SK-N-SH (cell line): ENCODE measurements at regions not wholly inside any gene's neighbourhood (a gene's known extent, or its start where the extent isn't known, plus 50 kb on each side); places are given as distances from the start of the nearest gene placed in this dataset.

Experiments
- CTCF ChIA-PET: fragments of 300-600, 350-600 bp; formaldehyde crosslinking; extraction: SDS; loops from one replicate; lab custom pipeline; 2021; lab: Yijun Ruan, JAX
- POLR2A ChIA-PET: fragments of 350-600 bp; sonication (Branson Sonifier 250); formaldehyde crosslinking; extraction: SDS; loops from one replicate; lab custom pipeline; 2020; ENCODE audit warnings: antibody characterized with exemption, inconsistent platforms; lab: Yijun Ruan, JAX
- DNase-seq: peaks from one replicate; pipeline ENCODE4 v3.0.0; 2012
- H2AFZ ChIP-seq: fragments of 200-600 bp; sonication (generic); 2 replicates; pipeline ENCODE4 v1.8.1; 2016; ENCODE audit warnings: antibody characterized with exemption, mild to moderate bottlenecking, low read depth
- H3F3A ChIP-seq: fragments of 200-600 bp; sonication (generic); replicated peaks from 2 replicates; pipeline ENCODE3; 2016; ENCODE audit warnings: antibody characterized with exemption, mild to moderate bottlenecking; ENCODE audit not compliant: insufficient read depth
- H3K27ac ChIP-seq, 2 experiments: fragments of 200-500 bp in 1 of 2; fragments of 200-600 bp in 1 of 2; sonication (Bioruptor generic) in 1 of 2; sonication (generic), shearing (Covaris generic) in 1 of 2; 2 replicates each; pipeline versions ENCODE4 v1.5.1 to v1.6.1; 2014 to 2016; ENCODE audit warnings: low read depth in 2 of 2, inconsistent platforms in 1 of 2, low read length in 1 of 2, mild to moderate bottlenecking in 1 of 2, mixed read lengths in 1 of 2
- H3K27me3 ChIP-seq: fragments of 200-600 bp; sonication (generic), shearing (Covaris generic); 2 replicates; pipeline ENCODE4 v1.6.1; 2016; ENCODE audit warnings: mixed run types; ENCODE audit not compliant: insufficient read depth
- H3K36me3 ChIP-seq, 2 experiments: fragments of 200-500 bp in 1 of 2; fragments of 200-600 bp in 1 of 2; sonication (Bioruptor generic) in 1 of 2; sonication (generic) in 1 of 2; replicated peaks in 1 of 2; 2 replicates each; pipeline versions ENCODE3 to v1.5.1; 2014 to 2016; ENCODE audit warnings: low read length in 1 of 2, mild to moderate bottlenecking in 1 of 2; ENCODE audit not compliant: insufficient read depth in 2 of 2, control insufficient read depth in 1 of 2
- H3K4me1 ChIP-seq, 2 experiments: fragments of 200-500 bp in 1 of 2; fragments of 200-600 bp in 1 of 2; sonication (Bioruptor generic) in 1 of 2; sonication (generic), shearing (Covaris generic) in 1 of 2; 2 replicates each; pipeline versions ENCODE4 v1.5.1 to v1.6.1; 2014 to 2016; ENCODE audit warnings: low read depth in 1 of 2, low read length in 1 of 2, mixed run types in 1 of 2; ENCODE audit not compliant: insufficient read depth in 2 of 2, control insufficient read depth in 1 of 2
- H3K4me2 ChIP-seq: fragments of 200-600 bp; sonication (generic), shearing (Covaris generic); 2 replicates; pipeline ENCODE4 v1.6.1; 2017; ENCODE audit warnings: mixed run types
- H3K4me3 ChIP-seq, 2 experiments: fragments of 200-500 bp in 1 of 2; fragments of 200-600 bp in 1 of 2; sonication (Bioruptor generic) in 1 of 2; sonication (generic), shearing (Covaris generic) in 1 of 2; 2 replicates each; pipeline versions ENCODE4 v1.5.1 to v1.8.1; 2014 to 2016; ENCODE audit warnings: low read depth in 2 of 2, inconsistent platforms in 1 of 2, low read length in 1 of 2, mild to moderate bottlenecking in 1 of 2, mixed read lengths in 1 of 2, moderate library complexity in 1 of 2
- H3K79me2 ChIP-seq: fragments of 200-600 bp; sonication (generic); 2 replicates; pipeline ENCODE4 v1.8.1; 2017; ENCODE audit warnings: mild to moderate bottlenecking; ENCODE audit not compliant: insufficient read depth
- H3K9ac ChIP-seq: fragments of 200-600 bp; sonication (generic); 2 replicates; pipeline ENCODE4 v1.6.1; 2017; ENCODE audit warnings: mixed run types
- H3K9me2 ChIP-seq: fragments of 200-600 bp; sonication (generic); 2 replicates; pipeline ENCODE4 v1.6.1; 2017; ENCODE audit warnings: mixed run types
- H3K9me3 ChIP-seq: fragments of 200-600 bp; sonication (generic); 2 replicates; pipeline ENCODE4 v1.6.1; 2017; ENCODE audit warnings: mixed run types, mild to moderate bottlenecking, moderate library complexity
- H4K20me1 ChIP-seq: fragments of 200-600 bp; sonication (generic); 2 replicates; pipeline ENCODE4 v1.6.1; 2017; ENCODE audit warnings: mild to moderate bottlenecking, mixed run types; ENCODE audit not compliant: insufficient read depth
- CTCF ChIP-seq: fragments of 200-600 bp; sonication (generic); IDR thresholded peaks from 2 replicates; pipeline ENCODE4 v1.6.1; 2017; ENCODE audit warnings: antibody characterized with exemption, mild to moderate bottlenecking, moderate library complexity
- ELF1 ChIP-seq: IDR thresholded peaks from 2 replicates; pipeline ENCODE4 v1.4.0; 2012
- FOXJ3 ChIP-seq: sonication (generic); formaldehyde crosslinking; IDR thresholded peaks from 2 replicates; pipeline ENCODE4 v1.5.1; 2020; ENCODE audit warnings: mild to moderate bottlenecking, missing genetic modification reagents
- FOXM1 ChIP-seq: IDR thresholded peaks from 2 replicates; pipeline ENCODE4 v1.4.0; 2012; ENCODE audit warnings: low read depth, mild to moderate bottlenecking
- MAX ChIP-seq: IDR thresholded peaks from 2 replicates; pipeline ENCODE4 v1.4.0; 2012; ENCODE audit warnings: low read depth
- NRF1 ChIP-seq: IDR thresholded peaks from 2 replicates; pipeline ENCODE4 v1.6.1; 2012; ENCODE audit warnings: low read depth, mild to moderate bottlenecking, low read length
- PBX3 ChIP-seq: IDR thresholded peaks from 2 replicates; pipeline ENCODE4; 2012
- POLR2AphosphoS5 ChIP-seq: IDR thresholded peaks from 2 replicates; pipeline ENCODE4 v1.6.1; 2012; ENCODE audit warnings: low read depth, low read length
- RCOR1 ChIP-seq: fragments of 150-350 bp; IDR thresholded peaks from 2 replicates; pipeline ENCODE4 v1.6.1; 2017; ENCODE audit warnings: antibody characterized with exemption, low read length
- SMC3 ChIP-seq: IDR thresholded peaks from 2 replicates; pipeline ENCODE4 v1.6.1; 2012; ENCODE audit warnings: low read depth, low read length, improper control_type of control experiment
- TAF1 ChIP-seq: IDR thresholded peaks from 2 replicates; pipeline ENCODE4 v1.6.1; 2012; ENCODE audit warnings: low read depth, mild to moderate bottlenecking, low read length, moderate library complexity, borderline replicate concordance
- TCF12 ChIP-seq: IDR thresholded peaks from 2 replicates; pipeline ENCODE4 v1.4.0; 2012
- USF2 ChIP-seq: fragments of 150-350 bp; IDR thresholded peaks from 2 replicates; pipeline ENCODE4 v1.6.1; 2017; ENCODE audit warnings: antibody characterized with exemption, low read length, low read depth, borderline replicate concordance
- YY1 ChIP-seq: IDR thresholded peaks from 2 replicates; pipeline ENCODE4 v1.4.0; 2012; ENCODE audit warnings: low read depth, mild to moderate bottlenecking
- WGBS: methylation state at CpG from one replicate; pipeline ENCODE4 v1.1.6; 2017; ENCODE audit warnings: low lambda C conversion rate; 5-methylcytosine and 5-hydroxymethylcytosine counted together

- no peak for DNase-seq
- H3K36me3 ChIP-seq: no peaks in the 10 kb centered on the region
- no peaks in the 10 kb centered on the region for H3F3A ChIP-seq
- no peak overlapping the region for H3K9ac ChIP-seq
- no peak overlapping the region for H2AFZ ChIP-seq
- no peak overlapping the region for H3K4me3 ChIP-seq
- no peaks in the 10 kb centered on the region for H3K27me3 ChIP-seq
- H3K4me1 ChIP-seq: no peaks in the 10 kb centered on the region
- H3K79me2 ChIP-seq: no peaks in the 10 kb centered on the region
- TF ChIP-seq CTCF (no peak), ELF1 (no peak), SMC3 (no peak), POLR2AphosphoS5 (no peak), RCOR1 (no peak), USF2 (no peak)
- no peaks in the 10 kb centered on the region for H3K9me3 ChIP-seq
- POLR2A ChIA-PET: no interaction called here
- no peak overlapping the region for H3K27ac ChIP-seq
- no peaks in the 10 kb centered on the region for H3K9me2 ChIP-seq
- H3K4me2 ChIP-seq: no peak overlapping the region
- no peaks in the 10 kb centered on the region for H4K20me1 ChIP-seq
- CTCF ChIA-PET: no interaction called here
Measured at GRCh38 chr1:187121661-187122060, 292.9 kb downstream of the PLA2G4A start.

- WGBS: 62% methylated on average over 2 of the region's 2 CpGs
- DNase-seq: no peak
- no peaks in the 10 kb centered on the region for H3K36me3 ChIP-seq
- no peaks in the 10 kb centered on the region for H3K9me3 ChIP-seq
- no peaks in the 10 kb centered on the region for H4K20me1 ChIP-seq
- TF ChIP-seq TAF1: no peak
- H3K4me1 ChIP-seq: no peaks in the 10 kb centered on the region
- ChIA-PET CTCF (no interaction called here), POLR2A (no interaction called here)
- H3K9me2 ChIP-seq: no peaks in the 10 kb centered on the region
- H3K9ac ChIP-seq: no peak overlapping the region
- no peaks in the 10 kb centered on the region for H3F3A ChIP-seq
- no peak overlapping the region for H3K4me3 ChIP-seq
- H2AFZ ChIP-seq: no peak overlapping the region
- H3K27me3 ChIP-seq: no peaks in the 10 kb centered on the region
- H3K79me2 ChIP-seq: no peaks in the 10 kb centered on the region
- no peak overlapping the region for H3K27ac ChIP-seq
- no peak overlapping the region for H3K4me2 ChIP-seq
Measured at GRCh38 chr1:187122566-187122965, 293.8 kb downstream of the PLA2G4A start.

GRCh38 chr1:187129132-187129531, 300.4 kb downstream of the PLA2G4A start:
- no peaks in the 10 kb centered on the region for H4K20me1 ChIP-seq
- H3K4me3 ChIP-seq: no peak overlapping the region
- CTCF ChIA-PET: no interaction called here
- H3K4me1 ChIP-seq: peaks cover 0 to 2% of the 10 kb centered on the region in 2 experiments; a peak in 1 of 4 replicates
- H2AFZ ChIP-seq: no peak overlapping the region
- H3K9me3 ChIP-seq: no peaks in the 10 kb centered on the region
- no peak overlapping the region for H3K27ac ChIP-seq
- H3K79me2 ChIP-seq: no peaks in the 10 kb centered on the region
- no peak overlapping the region for H3K9ac ChIP-seq
- 4% methylated on average over 1 of the region's 1 CpG for WGBS
- no peak overlapping the region for H3K4me2 ChIP-seq
- H3F3A ChIP-seq: no peaks in the 10 kb centered on the region
- POLR2A ChIA-PET: no interaction called here
- TF ChIP-seq ELF1 (no peak), PBX3 (0 out of 2 replicates have a peak, but pooled peaks have one; percentile 35), FOXJ3 (CRISPR knock-in tag) (no peak), YY1 (no peak), TCF12 (peak; percentile 51), FOXM1 (no peak), CTCF (no peak), NRF1 (no peak), RCOR1 (no peak), MAX (no peak)
- no peak for DNase-seq
- H3K27me3 ChIP-seq: no peaks in the 10 kb centered on the region
- H3K36me3 ChIP-seq: no peaks in the 10 kb centered on the region
- no peaks in the 10 kb centered on the region for H3K9me2 ChIP-seq
